ENCODE measurements at regions not wholly inside any gene's neighbourhood (a gene's known extent, or its start where the extent isn't known, plus 50 kb on each side); places are given as distances from the start of the nearest gene placed in this dataset.

DNA sequence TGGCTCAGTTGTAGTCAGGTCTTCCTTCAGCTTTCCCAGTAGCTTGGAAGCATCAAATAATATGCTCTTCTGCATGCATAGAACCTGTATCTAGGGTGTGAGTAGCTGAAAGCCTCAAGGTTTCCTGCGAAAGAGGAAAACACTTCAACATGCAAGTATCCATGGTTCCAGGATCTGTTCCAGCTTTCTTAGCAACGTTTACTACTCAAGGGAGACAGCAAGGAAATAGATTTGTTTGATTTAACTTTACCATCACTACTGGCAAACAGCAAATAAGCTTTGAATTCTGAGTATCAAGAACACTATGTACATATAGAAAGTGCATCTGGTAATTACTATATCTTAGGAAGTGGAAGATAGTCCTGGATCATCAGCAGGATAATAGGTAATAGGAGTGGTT is 341.0 kb downstream of the PRR16 start:
- H3K4me3 ChIP-seq = no peak overlapping the region
- intact Hi-C loops (cut with DNase I) = no loop called here
- H3K4me1 ChIP-seq = no peaks in the 10 kb centered on the region
- DNase-seq (no peak), ATAC-seq (no peak)
- no peaks in the 10 kb centered on the region for H3K9me3 ChIP-seq
- no peak overlapping the region for H3K27ac ChIP-seq
- TF ChIP-seq CTCF (IDR thresholded peaks at IDR 0.05) (no peak), POLR2A (IDR thresholded peaks at IDR 0.05) (no peak)
- H3K36me3 ChIP-seq = no peaks in the 10 kb centered on the region
- 37% methylated on average over 2 of the region's 2 CpGs for WGBS (ENCODE audit: insufficient coverage, low coverage, low lambda C conversion rate, missing lambda C conversion rate)
- no peaks in the 10 kb centered on the region for H3K27me3 ChIP-seq

DNA sequence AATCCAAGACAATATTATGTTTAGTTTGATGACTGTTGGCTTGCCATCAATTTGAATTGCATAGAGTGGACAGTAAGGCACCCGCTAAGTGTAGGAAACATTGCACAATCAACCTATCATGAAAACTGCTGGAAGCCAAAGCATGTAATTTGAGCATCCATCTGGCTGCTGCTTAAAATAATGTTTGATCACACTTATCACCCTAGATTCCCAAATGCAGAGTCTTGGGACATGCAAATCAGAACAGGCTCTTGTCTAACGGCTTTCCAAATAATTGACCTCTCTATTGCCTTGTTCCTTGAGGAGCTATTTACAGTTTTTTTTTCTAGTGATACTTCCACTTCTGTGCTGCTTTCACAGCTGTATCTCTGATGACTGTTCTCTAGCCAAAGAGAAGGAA is 342.1 kb downstream of the PRR16 start:
- no peaks in the 10 kb centered on the region for H3K36me3 ChIP-seq
- no peak overlapping the region for H3K4me3 ChIP-seq
- H3K27me3 ChIP-seq = no peaks in the 10 kb centered on the region
- H3K4me1 ChIP-seq = no peaks in the 10 kb centered on the region
- intact Hi-C loops (cut with DNase I) = no loop called here
- no peaks in the 10 kb centered on the region for H3K9me3 ChIP-seq
- ATAC-seq (no peak), DNase-seq (no peak)
- WGBS (ENCODE audit: insufficient coverage, low coverage, low lambda C conversion rate, missing lambda C conversion rate) = 44% methylated on average over 2 of the region's 2 CpGs
- H3K27ac ChIP-seq = no peak overlapping the region
- no peak for TF ChIP-seq CTCF (IDR thresholded peaks at IDR 0.05)
- no peak for TF ChIP-seq POLR2A (IDR thresholded peaks at IDR 0.05)

GRCh38 chr5:120808135-120808534 is 344.0 kb downstream of the PRR16 start:
- no peak for ATAC-seq
- intact Hi-C loops (cut with DNase I) = no loop called here

DNA sequence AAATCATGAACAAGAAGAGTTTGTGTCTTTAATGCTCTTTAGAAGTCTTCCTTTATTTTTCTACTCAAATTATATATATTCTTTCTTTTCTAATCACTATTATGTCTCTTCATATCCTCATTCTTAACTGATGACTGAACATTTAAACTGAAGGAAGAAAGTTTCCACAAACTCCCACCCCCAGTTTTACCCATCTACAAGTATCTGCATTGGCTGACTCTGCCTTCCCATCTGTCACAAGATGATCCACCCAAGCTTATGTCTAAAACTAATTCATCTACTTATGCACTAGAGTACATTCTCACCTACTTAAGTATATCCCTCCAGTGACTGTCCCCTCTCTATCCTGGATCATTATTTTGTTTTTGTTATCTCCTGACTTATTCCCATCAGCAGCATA is 344.5 kb downstream of the PRR16 start:
- no peaks in the 10 kb centered on the region for H3K4me1 ChIP-seq
- no peaks in the 10 kb centered on the region for H3K36me3 ChIP-seq
- no peaks in the 10 kb centered on the region for H3K9me3 ChIP-seq
- no peaks in the 10 kb centered on the region for H3K27me3 ChIP-seq
- no peak overlapping the region for H3K27ac ChIP-seq
- intact Hi-C loops (cut with DNase I) = no loop called here
- no peak overlapping the region for H3K4me3 ChIP-seq
- TF ChIP-seq CTCF (IDR thresholded peaks at IDR 0.05) = no peak
- no peak for TF ChIP-seq POLR2A (IDR thresholded peaks at IDR 0.05)
- DNase-seq (no peak), ATAC-seq (no peak)

More at GRCh38 chr5:120808135-120808534, 344.0 kb downstream of the PRR16 start:
- Histone ChIP-seq H3K9me3 (no peaks in the 10 kb centered on the region), H3K27ac (no peak overlapping the region), H3K4me3 (no peak overlapping the region), H3K27me3 (no peaks in the 10 kb centered on the region), H3K36me3 (no peaks in the 10 kb centered on the region), H3K4me1 (no peaks in the 10 kb centered on the region)
- DNase-seq = no peak
- no peak for TF ChIP-seq CTCF (IDR thresholded peaks at IDR 0.05)
- no peak for TF ChIP-seq POLR2A (IDR thresholded peaks at IDR 0.05)

- no peak overlapping the region for H3K4me3 ChIP-seq
- no peak overlapping the region for H3K27ac ChIP-seq
- H3K27me3 ChIP-seq = no peaks in the 10 kb centered on the region
- 57% methylated on average over 2 of the region's 2 CpGs for WGBS (ENCODE audit: insufficient coverage, low coverage, low lambda C conversion rate, missing lambda C conversion rate)
- H3K4me1 ChIP-seq = no peaks in the 10 kb centered on the region
- ATAC-seq = no peak
- TF ChIP-seq POLR2A (IDR thresholded peaks at IDR 0.05) (no peak), CTCF (IDR thresholded peaks at IDR 0.05) (no peak)
- no peaks in the 10 kb centered on the region for H3K9me3 ChIP-seq
- intact Hi-C loops (cut with DNase I) = no loop called here
- DNase-seq = no peak
- no peaks in the 10 kb centered on the region for H3K36me3 ChIP-seq
Observed at GRCh38 chr5:120813551-120813950, 349.5 kb downstream of the PRR16 start.
